Inflammatory macrophage treated with lipopolysaccharide for 4 hours (primary cell): ENCODE measurements at regions not wholly inside any gene's neighbourhood (a gene's known extent, or its start where the extent isn't known, plus 50 kb on each side); places are given as distances from the start of the nearest gene placed in this dataset.
A peak's percentile ranks its signal among the peaks of the same experiment; 100 is the strongest.
"Not testable (repeated sequence)": the region's sequence is repeated elsewhere in the genome, so short reads cannot be mapped to it uniquely, and the experiment has no call there.

Source experiments
- DNase-seq: peaks from one replicate; pipeline ENCODE4 v3.0.0-alpha.2; 2020

GRCh38 chr1:173257805-173258204 is 50.7 kb upstream of the TNFSF4 start:
- DNase-seq, result no peak

- no peak for DNase-seq
Observed at GRCh38 chr1:173258479-173259264, 51.5 kb upstream of the TNFSF4 start.

- DNase-seq, result not testable (repeated sequence)
Observed at GRCh38 chr1:173260329-173260728, 53.2 kb upstream of the TNFSF4 start.

- no peak for DNase-seq
Observed at GRCh38 chr1:173266841-173267240, 59.7 kb upstream of the TNFSF4 start.

- DNase-seq, result no peak
Observed at GRCh38 chr1:173267453-173267945, 60.4 kb upstream of the TNFSF4 start.

- no peak for DNase-seq
Observed at GRCh38 chr1:173268261-173268660, 61.1 kb upstream of the TNFSF4 start.

GRCh38 chr1:173268786-173269277 is 61.7 kb upstream of the TNFSF4 start:
- no peak for DNase-seq

GRCh38 chr1:173269490-173270230 is 62.5 kb upstream of the TNFSF4 start:
- DNase-seq, result no peak

GRCh38 chr1:173270243-173270642 is 63.1 kb upstream of the TNFSF4 start:
- DNase-seq, result no peak

GRCh38 chr1:173271021-173271420 is 63.9 kb upstream of the TNFSF4 start:
- not testable (repeated sequence) for DNase-seq

GRCh38 chr1:173275496-173275895 is 68.4 kb upstream of the TNFSF4 start:
- DNase-seq, result no peak

GRCh38 chr1:173276922-173277800 is 70.0 kb upstream of the TNFSF4 start:
- no peak for DNase-seq

- DNase-seq, result no peak
Observed at GRCh38 chr1:173280899-173281660, 73.9 kb upstream of the TNFSF4 start.

GRCh38 chr1:173285048-173285447 is 77.9 kb upstream of the TNFSF4 start:
- DNase-seq, result peak; percentile 49

GRCh38 chr1:173287785-173288184 is 80.7 kb upstream of the TNFSF4 start:
- no peak for DNase-seq

GRCh38 chr1:173293756-173294155 is 86.6 kb upstream of the TNFSF4 start:
- DNase-seq, result no peak

- DNase-seq, result no peak
Observed at GRCh38 chr1:173294843-173295242, 87.7 kb upstream of the TNFSF4 start.

- DNase-seq, result no peak
Observed at GRCh38 chr1:173295391-173295790, 88.3 kb upstream of the TNFSF4 start.

- peak; percentile 83 for DNase-seq
Observed at GRCh38 chr1:173295995-173296394, 88.9 kb upstream of the TNFSF4 start.

- DNase-seq, result no peak
Observed at GRCh38 chr1:173297798-173298391, 90.8 kb upstream of the TNFSF4 start.
